Lower leg skin (tissue), 3 donors: ENCODE measurements at regions not wholly inside any gene's neighbourhood (a gene's known extent, or its start where the extent isn't known, plus 50 kb on each side); places are given as distances from the start of the nearest gene placed in this dataset.

Experiments
- CTCF ChIP-seq, 3 donors: fragments of 450-650 bp; IDR thresholded peaks; one replicate each; pipeline ENCODE4 v1.5.1; 2016; ENCODE audit warnings: antibody characterized with exemption in 3 of 3, mild to moderate bottlenecking in 3 of 3, moderate library complexity in 2 of 3
- POLR2A ChIP-seq, 2 donors: fragments of 450-650 bp; IDR thresholded peaks; one replicate each; pipeline ENCODE4 v1.6.1; 2016 to 2017; ENCODE audit warnings: antibody characterized with exemption in 2 of 2, mild to moderate bottlenecking in 1 of 2, moderate library complexity in 1 of 2

GRCh38 chr5:29023541-29023940 is 1985.2 kb upstream of the CDH9 start:
- TF ChIP-seq CTCF (IDR thresholded peaks at IDR 0.05) (no peak), POLR2A (IDR thresholded peaks at IDR 0.05) (no peak)
